K562 (cell line): ENCODE measurements at regions not wholly inside any gene's neighbourhood (a gene's known extent, or its start where the extent isn't known, plus 50 kb on each side); places are given as distances from the start of the nearest gene placed in this dataset.

Source experiments
- ATAC-seq: fragments of 200-7000 bp; cut with Tn5 transposase; 3 replicates; pipeline ENCODE4 v1.9.1; 2020; ENCODE audit warnings: moderate library complexity
- BruUV-seq: library from RNA; stranded (reverse); fragments of 400-500 nt; replicated peaks from 2 replicates; lab custom pipeline; 2021; lab: Mats Ljungman, UMichigan
- CTCF ChIA-PET: fragments of 300-600 bp; formaldehyde crosslinking; extraction: SDS; loops from one replicate; lab custom pipeline; 2021; ENCODE audit warnings: low intra/inter-chr PET ratio; lab: Yijun Ruan, JAX
- POLR2A ChIA-PET: fragments of 300-600, 350-650 bp; sonication (Branson Sonifier 250); formaldehyde crosslinking; extraction: SDS; loops from one replicate; lab custom pipeline; 2021; ENCODE audit warnings: antibody characterized with exemption, inconsistent platforms; lab: Yijun Ruan, JAX
- DNase-seq, 4 experiments: peaks; one replicate each; pipeline versions ENCODE4 v3.0.0 to v3.0.0-alpha.2; 2011 to 2018; ENCODE audit warnings: low spot score in 3 of 4, mixed read lengths in 3 of 4; ENCODE audit errors: extremely low read depth in 1 of 4
- FAIRE-seq: peaks from 2 replicates; lab custom pipeline; 2011; peaks lifted over from hg19 to GRCh38; lab: Jason Lieb, UNC
- H2AFZ ChIP-seq: 2 replicates; pipeline ENCODE4 v1.6.0; 2011; ENCODE audit warnings: low read depth, low read length, control low read depth, inconsistent platforms
- H3K27ac ChIP-seq: fragments of 200-600 bp; 3 replicates; pipeline ENCODE4 v1.8.0; 2011; ENCODE audit warnings: low read depth, mild to moderate bottlenecking, control low read depth, inconsistent platforms, low read length, moderate library complexity, mixed read lengths; ENCODE audit errors: extremely low read depth
- H3K27me3 ChIP-seq, 2 experiments: fragments of 300-600 bp in 1 of 2; 2 replicates in 1 of 2; 3 replicates in 1 of 2; pipeline versions ENCODE4 v1.6.0 to v1.8.0; 2011; ENCODE audit warnings: inconsistent platforms in 2 of 2, low read length in 2 of 2, mild to moderate bottlenecking in 1 of 2, mixed read lengths in 1 of 2, moderate library complexity in 1 of 2; ENCODE audit not compliant: control insufficient read depth in 2 of 2, insufficient read depth in 2 of 2
- H3K36me3 ChIP-seq: fragments of 300-600 bp; 3 replicates; pipeline ENCODE4 v1.8.0; 2011; ENCODE audit warnings: mild to moderate bottlenecking, low read length, inconsistent platforms; ENCODE audit not compliant: control insufficient read depth, insufficient read depth
- H3K4me1 ChIP-seq, 2 experiments: fragments of 200-600 bp in 1 of 2; replicated peaks in 1 of 2; 2 replicates in 1 of 2; 3 replicates in 1 of 2; pipeline versions ENCODE4 v1.5.1 to v1.8.0; 2011; ENCODE audit warnings: inconsistent platforms in 2 of 2, low read length in 2 of 2, mild to moderate bottlenecking in 1 of 2, mixed read lengths in 1 of 2, moderate library complexity in 1 of 2; ENCODE audit not compliant: control insufficient read depth in 2 of 2, insufficient read depth in 2 of 2
- H3K4me2 ChIP-seq: 2 replicates; pipeline ENCODE4 v1.6.1; 2011; ENCODE audit warnings: low read length, control low read depth, inconsistent platforms, mixed read lengths; ENCODE audit not compliant: insufficient read depth
- H3K4me3 ChIP-seq: fragments of 200-600 bp; sonication (generic), shearing (Covaris generic); 2 replicates; pipeline ENCODE4 v1.5.1; 2016; ENCODE audit warnings: control low read depth, inconsistent platforms
- H3K79me2 ChIP-seq: fragments of 200-600 bp; 3 replicates; pipeline ENCODE4 v1.8.0; 2011; ENCODE audit warnings: low read length, inconsistent platforms; ENCODE audit not compliant: control insufficient read depth, insufficient read depth
- H3K9ac ChIP-seq, 2 experiments: 2 replicates each; pipeline versions ENCODE4 v1.6.0 to v1.6.1; 2011; ENCODE audit warnings: low read depth in 2 of 2, low read length in 2 of 2, control low read depth in 1 of 2, inconsistent platforms in 1 of 2, mild to moderate bottlenecking in 1 of 2, mixed read lengths in 1 of 2; ENCODE audit not compliant: insufficient read depth in 1 of 2
- H3K9me1 ChIP-seq: one replicate; pipeline ENCODE4 v1.6.0; 2011; ENCODE audit warnings: inconsistent platforms, mild to moderate bottlenecking, low read length, moderate library complexity; ENCODE audit not compliant: control insufficient read depth, insufficient read depth
- H3K9me3 ChIP-seq: replicated peaks from 2 replicates; pipeline ENCODE4 v1.5.1; 2011; ENCODE audit warnings: low read depth, low read length, inconsistent platforms; ENCODE audit not compliant: control insufficient read depth, insufficient read depth
- H4K20me1 ChIP-seq: replicated peaks from 2 replicates; pipeline ENCODE4 v1.6.1; 2011; ENCODE audit warnings: low read length, inconsistent platforms, mixed read lengths; ENCODE audit not compliant: control insufficient read depth, insufficient read depth
- E4F1 ChIP-seq: fragments of 250-450 bp; sonication (Bioruptor Pico); IDR thresholded peaks from 2 replicates; pipeline ENCODE4 v1.5.0; 2021; ENCODE audit warnings: mild to moderate bottlenecking, borderline replicate concordance
- HDAC1 ChIP-seq, 2 experiments: fragments of 450-650 bp; IDR thresholded peaks; 2 replicates each; pipeline ENCODE4 v1.6.1; 2016 to 2017; ENCODE audit warnings: inconsistent platforms in 1 of 2, mild to moderate bottlenecking in 1 of 2, moderate library complexity in 1 of 2
- KDM1A ChIP-seq, 2 experiments: fragments of 450-650 bp; IDR thresholded peaks; 2 replicates each; pipeline ENCODE4 v1.6.1; 2016; ENCODE audit warnings: mild to moderate bottlenecking in 2 of 2
- MEF2A ChIP-seq: IDR thresholded peaks from 2 replicates; pipeline ENCODE4 v1.6.1; 2011; ENCODE audit warnings: low read depth, mild to moderate bottlenecking, low read length, moderate library complexity; ENCODE audit not compliant: control insufficient read depth
- NFIC ChIP-seq: fragments of 450-650 bp; IDR thresholded peaks from 2 replicates; pipeline ENCODE4 v1.6.1; 2017; ENCODE audit warnings: mild to moderate bottlenecking, inconsistent platforms
- ZBTB49 ChIP-seq: sonication (generic); formaldehyde crosslinking; IDR thresholded peaks from 2 replicates; pipeline ENCODE4 v1.8.0; 2022; ENCODE audit warnings: missing genetic modification reagents, mild to moderate bottlenecking, borderline replicate concordance
- ZC3H4 ChIP-seq: sonication (generic); formaldehyde crosslinking; IDR thresholded peaks from 2 replicates; pipeline ENCODE4 v1.9.0; 2021; ENCODE audit warnings: missing genetic modification reagents, borderline replicate concordance
- ZEB2 ChIP-seq: fragments of 450-650 bp; IDR thresholded peaks from 2 replicates; pipeline ENCODE4 v1.6.1; 2016
- ZNF263 ChIP-seq: sonication (generic); formaldehyde crosslinking; IDR thresholded peaks from 2 replicates; pipeline ENCODE4 v1.8.0; 2022; ENCODE audit warnings: mild to moderate bottlenecking, missing genetic modification reagents, borderline replicate concordance
- WGBS: fragments of 100-300 bp; shearing (Covaris generic); methylation state at CpG from one replicate; pipeline ENCODE4 v1.1.6; 2016; ENCODE audit warnings: low coverage, mixed read lengths; ENCODE audit not compliant: insufficient coverage; ENCODE audit errors: missing lambda C conversion rate; 5-methylcytosine and 5-hydroxymethylcytosine counted together
- in situ Hi-C: fragments of 300-500 bp; cut with MboI; formaldehyde crosslinking; loops from 4 replicates; pipeline ENCODE4 v1.15.0; 2018; ENCODE audit warnings: inconsistent platforms, mixed read lengths
- intact Hi-C: fragments of 100-400 bp; cut with micrococcal nuclease; formaldehyde crosslinking; loops from 2 replicates; pipeline ENCODE4 v1.14.2; 2022

- BruUV-seq: no TSS peak
- DNase-seq (no peak), ATAC-seq (no peak), FAIRE-seq (no peak)
- ChIA-PET CTCF (no interaction called here), POLR2A (interaction anchor here (1.6 kb wide), 1 partner anchor 10 kb away, joined by 4 read pairs; no protein-coding TSS in a partner anchor)
- intact Hi-C loops (loop anchor here (5.0 kb wide), 1 partner anchor 57 kb away; no protein-coding TSS in a partner anchor), in situ Hi-C loops (no loop called here)
- H3K9me1 ChIP-seq: peaks cover 3% of the 10 kb centered on the region
- peak overlapping the region in 1 of 2 experiments; percentile 1; a peak in 1 of 4 replicates for H3K9ac ChIP-seq
- H3K79me2 ChIP-seq: no peaks in the 10 kb centered on the region
- peak; percentile 43; the same call in 1 of the 2 replicates for TF ChIP-seq ZNF263 (CRISPR knock-in tag)
- no peak for TF ChIP-seq ZEB2
- no peak overlapping the region for H2AFZ ChIP-seq
- no peaks in the 10 kb centered on the region for H4K20me1 ChIP-seq
- H3K9me3 ChIP-seq: no peaks in the 10 kb centered on the region
- no peaks in the 10 kb centered on the region for H3K27me3 ChIP-seq
- WGBS: 71% methylated on average over 6 of the region's 7 CpGs
- no peak overlapping the region for H3K4me3 ChIP-seq
- peaks cover 33 to 71% of the 10 kb centered on the region in 2 experiments for H3K4me1 ChIP-seq
- H3K36me3 ChIP-seq: no peaks in the 10 kb centered on the region
- H3K27ac ChIP-seq: no peak overlapping the region
- H3K4me2 ChIP-seq: no peak overlapping the region
Observed at GRCh38 chr5:135130261-135131215, 96.5 kb upstream of the PITX1 start.

- no peaks in the 10 kb centered on the region for H4K20me1 ChIP-seq
- FAIRE-seq: no peak
- no peak for ATAC-seq
- no peaks in the 10 kb centered on the region for H3K79me2 ChIP-seq
- peaks cover 23 to 65% of the 10 kb centered on the region in 2 experiments; a peak in 4 of 5 replicates for H3K4me1 ChIP-seq
- H3K4me2 ChIP-seq: no peak overlapping the region
- peak overlapping the region in 1 of 2 experiments; percentile 18; a peak in 2 of 4 replicates for H3K9ac ChIP-seq
- H3K27me3 ChIP-seq: no peaks in the 10 kb centered on the region
- in situ Hi-C loops (no loop called here), intact Hi-C loops (no loop called here)
- no peak overlapping the region for H2AFZ ChIP-seq
- no peak overlapping the region for H3K27ac ChIP-seq
- peaks cover 3% of the 10 kb centered on the region for H3K9me1 ChIP-seq
- 41% methylated on average over 12 of the region's 12 CpGs for WGBS
- BruUV-seq: no TSS peak
- H3K36me3 ChIP-seq: no peaks in the 10 kb centered on the region
- DNase-seq: no peak
- H3K4me3 ChIP-seq: no peak overlapping the region
- ChIA-PET CTCF (no interaction called here), POLR2A (no interaction called here)
- H3K9me3 ChIP-seq: no peaks in the 10 kb centered on the region
- TF ChIP-seq MEF2A (no peak), HDAC1 (IDR thresholded peaks at IDR 0.05) (0 out of 4 replicates have a peak, but pooled peaks of 1 of the 2 experiments have one; percentile 14), E4F1 (no peak), KDM1A (IDR thresholded peaks at IDR 0.05) (0 out of 4 replicates have a peak, but pooled peaks of 1 of the 2 experiments have one; percentile 19), ZBTB49 (CRISPR knock-in tag) (no peak), ZC3H4 (CRISPR knock-in tag) (no peak), NFIC (peak; percentile 26; the same call in 1 of the 2 replicates)
Observed at GRCh38 chr5:135129307-135129706, 95.3 kb upstream of the PITX1 start.
